NCI-H345 (cell line): ENCODE measurements at regions not wholly inside any gene's neighbourhood (a gene's known extent, or its start where the extent isn't known, plus 50 kb on each side); places are given as distances from the start of the nearest gene placed in this dataset.

Experiments
- DNase-seq: peaks from one replicate; lab custom pipeline; 2025; lab: John Stamatoyannopoulos, UW

DNA sequence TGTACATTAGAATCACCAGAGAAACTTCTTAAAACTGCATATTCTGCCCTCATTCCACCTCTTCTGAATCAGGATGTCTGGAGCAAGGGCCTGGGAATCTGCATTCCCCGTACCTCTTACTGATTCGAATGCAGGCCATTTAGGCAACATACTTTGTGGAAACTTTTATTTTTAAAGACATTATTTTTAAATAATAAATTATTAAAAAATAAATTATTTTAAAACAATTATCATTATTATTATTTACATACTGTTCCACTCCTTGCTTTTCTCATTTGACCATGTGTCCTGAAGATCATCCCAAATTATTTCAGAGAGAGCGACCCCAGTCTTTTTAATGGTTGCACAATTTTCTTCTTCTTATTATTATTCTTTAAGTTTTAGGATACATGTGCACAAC, 336.6 kb upstream of the TBC1D5 start:
- DNase-seq: no peak

DNA sequence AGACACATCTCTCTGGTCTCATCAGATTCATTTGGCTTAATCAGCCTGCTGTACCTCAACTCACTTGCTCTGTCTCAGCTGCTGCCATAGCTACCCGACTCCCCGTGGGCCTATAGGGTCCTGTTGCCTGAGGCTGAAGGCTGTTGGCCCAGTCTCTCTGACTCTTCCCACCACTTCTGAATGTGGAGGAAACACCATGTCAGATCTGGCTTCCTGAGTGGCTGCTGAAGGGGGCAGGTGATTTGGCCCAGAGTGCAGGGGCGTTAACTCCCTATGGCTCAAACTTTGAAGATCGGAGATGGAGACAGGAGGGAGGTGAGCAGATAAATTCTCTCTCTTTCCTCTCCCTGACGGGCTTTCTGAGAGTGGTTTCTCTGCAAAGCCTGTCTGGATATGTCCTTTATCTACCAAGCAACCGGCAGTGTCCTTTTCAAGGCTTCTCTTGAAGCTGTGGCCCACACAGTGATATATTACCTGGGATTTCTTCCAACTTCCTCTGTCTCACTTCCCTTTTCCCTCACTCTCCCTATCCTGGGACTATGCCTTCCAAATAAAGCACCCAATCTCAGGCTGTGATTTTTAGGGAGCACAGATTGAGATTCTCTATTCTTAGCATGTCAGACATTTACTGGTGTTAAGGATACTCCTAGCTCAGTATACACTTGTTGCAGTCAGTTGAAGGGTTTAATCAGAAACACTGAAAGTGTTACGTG, 334.9 kb upstream of the TBC1D5 start:
- DNase-seq: no peak

DNA sequence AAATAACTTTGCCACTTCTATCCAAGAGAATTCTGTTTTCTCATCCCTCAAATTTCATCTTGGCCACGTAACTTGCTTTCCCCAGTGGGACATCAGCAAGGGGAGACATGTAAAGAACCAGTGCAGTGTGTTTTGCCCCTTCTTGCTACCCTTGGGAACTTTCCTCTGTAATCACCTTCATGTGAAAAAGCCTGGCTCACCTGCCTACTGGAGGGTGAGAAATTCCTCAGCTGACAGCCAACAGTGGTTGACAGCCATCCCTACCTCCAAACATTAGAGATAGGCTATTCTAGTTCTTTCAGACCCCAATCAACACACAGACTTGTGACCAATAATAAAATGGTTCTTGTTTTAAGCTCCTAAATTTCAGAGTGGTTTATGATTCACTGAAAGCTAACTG, 333.9 kb upstream of the TBC1D5 start:
- DNase-seq: no peak

DNA sequence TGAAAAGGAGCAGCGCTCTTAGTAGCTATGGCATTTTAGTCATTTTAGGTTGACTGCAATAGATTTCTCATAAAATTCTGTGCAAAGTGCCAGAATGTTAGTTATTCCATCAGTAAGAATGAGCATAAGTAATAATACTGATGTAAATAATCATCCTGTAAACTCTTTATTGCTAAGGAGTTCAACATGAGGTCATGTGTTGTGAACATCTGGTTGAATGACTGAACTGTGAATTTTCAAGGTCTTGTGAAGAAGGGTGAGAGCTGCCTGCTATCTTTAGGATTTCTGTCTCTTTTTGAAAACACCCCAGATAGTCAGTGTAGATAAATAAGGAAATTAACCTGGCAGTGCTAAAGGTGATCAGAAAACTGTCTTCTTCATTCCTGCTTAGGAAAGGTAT, 333.4 kb upstream of the TBC1D5 start:
- no peak for DNase-seq

DNA sequence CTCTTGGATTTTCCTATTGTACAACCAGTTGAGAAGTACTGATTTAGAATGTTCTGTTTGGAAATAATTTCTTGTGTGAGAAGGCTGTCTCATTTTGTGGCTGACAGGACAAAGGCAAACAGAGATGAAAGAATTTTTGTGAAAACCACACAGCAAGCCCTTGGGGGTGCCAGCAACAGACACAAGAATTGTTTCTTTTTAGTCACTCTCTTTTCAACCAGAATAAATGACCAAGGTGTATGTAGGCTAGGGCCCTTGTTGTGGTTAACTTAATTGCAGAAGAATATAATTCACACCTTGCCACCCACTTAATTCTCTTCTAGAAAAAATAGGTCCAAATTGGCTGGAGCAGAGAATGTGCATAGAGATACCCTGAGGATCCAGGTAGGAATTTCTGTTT, 329.4 kb upstream of the TBC1D5 start:
- DNase-seq: no peak

DNA sequence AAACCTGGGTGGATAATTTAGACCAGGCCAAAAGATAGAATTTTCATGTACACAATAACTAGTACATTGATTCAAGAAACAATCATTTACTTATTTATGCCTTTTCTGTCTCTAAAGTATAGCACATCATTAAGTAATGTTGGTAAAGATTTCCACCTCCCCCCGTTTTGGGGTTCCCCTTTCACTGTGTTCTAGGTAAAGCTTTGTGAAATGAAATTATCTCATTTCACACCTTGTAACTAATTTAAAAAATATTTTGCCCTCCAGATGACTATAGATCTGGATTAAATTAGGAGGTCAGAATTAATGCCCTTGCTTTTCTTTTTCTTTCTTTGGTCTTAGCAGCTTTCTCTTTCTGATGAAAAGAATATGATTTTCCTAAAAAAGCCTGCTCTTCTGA, 328.5 kb upstream of the TBC1D5 start:
- no peak for DNase-seq

DNA sequence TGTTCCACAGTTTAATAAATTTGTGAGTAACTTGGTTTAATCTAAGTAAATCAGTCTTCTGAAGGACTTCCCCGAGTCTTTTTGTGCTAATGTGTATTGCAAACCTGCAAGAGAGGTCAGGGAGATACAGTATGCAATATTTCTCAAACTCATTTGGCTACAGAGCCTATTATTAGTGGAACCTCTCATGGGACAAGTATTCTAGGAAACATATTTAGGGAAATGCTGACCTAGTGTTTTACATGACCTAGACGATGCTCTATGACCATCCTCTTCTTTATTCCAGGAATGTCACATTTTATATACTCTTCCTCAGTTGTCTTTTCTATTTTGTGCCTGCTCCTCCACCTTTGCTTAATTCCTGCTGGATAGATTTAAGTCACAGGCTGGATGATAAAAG, 327.8 kb upstream of the TBC1D5 start:
- DNase-seq: no peak

DNA sequence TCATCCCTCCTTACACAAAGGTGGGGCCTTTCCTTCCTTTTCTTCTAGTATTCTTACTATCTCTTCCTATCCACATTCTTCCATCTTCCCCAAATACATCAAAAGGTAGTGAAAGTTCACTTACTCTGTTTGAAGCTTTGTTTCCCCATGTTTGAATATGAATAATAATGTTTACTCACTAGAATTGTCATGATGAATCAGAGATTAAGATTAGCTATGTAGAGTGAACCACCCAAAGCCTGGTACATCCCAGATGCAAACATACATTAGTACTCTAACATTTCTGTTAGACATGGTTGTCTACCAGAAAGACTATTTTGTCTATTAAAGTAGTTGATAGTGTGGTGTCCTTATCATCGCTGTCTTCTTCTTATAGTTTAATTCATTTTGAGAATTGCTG, 327.1 kb upstream of the TBC1D5 start:
- no peak for DNase-seq

DNA sequence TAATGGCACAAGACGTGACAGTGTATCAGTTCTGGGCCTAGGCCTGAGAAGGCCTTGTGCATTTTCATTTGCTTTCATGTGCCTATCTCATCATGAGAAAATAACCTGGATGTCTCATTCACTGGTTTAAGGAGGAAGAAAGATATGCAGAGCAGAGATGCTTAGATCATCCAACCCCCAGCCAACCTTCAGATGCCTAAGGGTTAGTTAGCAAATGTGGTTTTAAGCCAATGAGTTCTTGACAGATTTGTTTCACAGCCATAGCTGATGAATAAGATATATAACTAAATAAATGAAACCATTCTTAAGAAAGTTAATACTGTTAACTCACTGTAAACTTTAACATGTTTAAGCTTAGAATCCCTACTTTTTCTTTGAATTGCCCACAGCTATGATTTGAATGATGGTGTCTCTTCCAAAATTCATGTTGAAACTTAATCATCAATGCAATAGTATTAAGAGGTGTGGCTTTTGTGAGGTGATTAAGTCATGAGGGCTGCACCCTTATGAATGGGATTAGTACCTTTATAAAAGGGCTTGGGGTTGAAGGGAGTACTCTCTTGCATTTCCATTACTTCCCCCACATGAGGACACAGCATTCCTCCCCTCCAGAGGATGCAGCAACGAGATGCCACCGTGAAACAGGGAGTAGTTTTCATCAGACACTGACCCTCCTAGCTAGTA, 324.6 kb upstream of the TBC1D5 start:
- DNase-seq: no peak

DNA sequence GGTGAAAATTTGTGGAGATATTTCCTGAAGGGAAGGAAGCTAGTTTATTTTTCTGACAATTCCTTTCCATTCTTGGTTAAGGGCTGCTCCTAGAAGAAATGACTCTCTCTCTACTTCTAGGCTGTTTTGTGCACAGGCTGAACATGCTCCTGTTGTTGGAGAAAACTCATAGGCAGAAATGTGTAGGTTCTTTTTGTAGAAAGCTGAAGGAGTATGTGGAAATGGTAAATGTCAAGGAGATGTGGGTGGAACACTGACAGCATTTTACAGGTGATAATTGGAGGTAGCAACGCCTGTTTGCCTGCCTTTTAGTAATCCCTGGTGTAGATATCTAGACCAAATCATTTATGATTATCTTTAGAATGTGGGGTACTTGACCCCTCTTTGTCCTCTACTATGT, 322.2 kb upstream of the TBC1D5 start:
- DNase-seq: no peak

DNA sequence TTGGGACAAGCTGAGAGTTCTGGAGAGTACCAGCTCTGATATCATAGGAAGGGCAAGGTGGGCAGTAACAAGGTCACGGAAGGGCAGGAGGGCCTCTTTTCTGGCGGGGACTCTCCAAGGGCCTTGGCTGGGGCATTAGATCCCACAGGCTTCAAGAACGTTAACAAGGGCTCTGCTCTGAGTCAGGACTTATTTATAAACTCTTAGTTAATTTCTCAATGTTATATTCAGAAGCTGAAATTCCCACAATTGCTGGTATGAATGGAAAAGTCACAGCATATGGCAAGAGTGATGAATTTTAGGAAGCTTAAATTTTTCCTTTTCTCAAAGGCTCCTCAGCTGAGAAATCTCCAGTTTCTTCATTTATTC, 320.2 kb upstream of the TBC1D5 start:
- no peak for DNase-seq

DNA sequence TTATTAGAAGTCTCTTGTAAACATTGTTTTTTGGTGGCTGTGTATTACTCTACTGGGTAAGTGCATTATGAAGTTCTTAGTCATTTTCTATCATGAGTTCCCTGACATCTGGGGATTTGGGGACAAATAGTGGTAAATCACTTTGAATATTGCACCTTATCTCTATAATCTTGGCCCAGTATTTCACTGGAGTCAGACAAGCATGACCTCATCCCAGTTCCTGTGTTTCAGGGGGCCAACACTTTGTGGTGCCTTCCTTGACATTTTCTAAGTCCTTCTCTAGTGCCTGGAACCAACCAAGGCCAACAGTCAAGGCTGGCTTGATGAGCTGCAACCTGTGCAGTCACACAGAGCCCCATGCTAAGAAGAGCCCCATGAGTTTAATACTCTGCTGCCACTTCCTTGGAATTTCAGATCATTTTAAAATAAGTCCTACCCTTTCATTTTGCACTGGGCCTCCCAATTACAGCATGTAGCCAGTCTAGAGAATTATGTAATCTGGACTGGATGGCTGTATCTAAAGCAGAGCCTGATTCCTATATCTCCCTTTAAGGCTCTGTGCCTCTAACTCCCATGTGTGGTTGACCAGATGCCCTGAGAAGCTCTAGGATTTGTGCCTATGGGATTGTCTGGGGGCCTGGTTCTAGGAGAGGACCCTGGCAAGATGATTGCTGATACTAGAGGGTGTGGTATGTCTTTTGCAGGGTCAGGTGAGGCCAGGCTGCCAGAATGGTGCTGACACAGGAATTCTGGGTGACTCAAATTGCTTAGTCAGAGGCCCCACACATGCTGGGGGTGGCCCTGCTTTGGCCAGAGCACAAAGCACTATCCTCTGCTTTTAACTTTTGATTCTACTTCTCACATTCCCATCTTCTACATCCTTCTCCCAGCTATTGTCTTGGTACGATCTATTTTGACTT, 319.6 kb upstream of the TBC1D5 start:
- DNase-seq: no peak

DNA sequence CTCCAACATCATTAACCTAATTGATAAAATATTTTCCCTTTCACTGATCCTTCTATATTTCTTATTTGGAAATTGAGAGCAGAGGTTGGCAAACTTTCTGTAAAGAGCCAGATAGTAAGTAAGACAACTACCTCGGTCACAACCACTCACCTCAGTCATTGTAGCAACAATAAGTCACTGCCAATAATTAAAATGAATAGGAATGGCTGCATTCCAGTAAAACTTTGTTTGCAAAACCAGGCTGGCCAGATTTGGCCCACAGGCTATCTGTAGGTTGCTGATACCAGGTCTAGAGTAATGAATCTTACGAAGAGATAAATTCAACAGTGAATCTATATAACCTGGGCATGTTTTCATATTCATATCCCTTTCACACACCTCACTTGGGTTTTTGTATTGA, 316.2 kb upstream of the TBC1D5 start:
- no peak for DNase-seq

DNA sequence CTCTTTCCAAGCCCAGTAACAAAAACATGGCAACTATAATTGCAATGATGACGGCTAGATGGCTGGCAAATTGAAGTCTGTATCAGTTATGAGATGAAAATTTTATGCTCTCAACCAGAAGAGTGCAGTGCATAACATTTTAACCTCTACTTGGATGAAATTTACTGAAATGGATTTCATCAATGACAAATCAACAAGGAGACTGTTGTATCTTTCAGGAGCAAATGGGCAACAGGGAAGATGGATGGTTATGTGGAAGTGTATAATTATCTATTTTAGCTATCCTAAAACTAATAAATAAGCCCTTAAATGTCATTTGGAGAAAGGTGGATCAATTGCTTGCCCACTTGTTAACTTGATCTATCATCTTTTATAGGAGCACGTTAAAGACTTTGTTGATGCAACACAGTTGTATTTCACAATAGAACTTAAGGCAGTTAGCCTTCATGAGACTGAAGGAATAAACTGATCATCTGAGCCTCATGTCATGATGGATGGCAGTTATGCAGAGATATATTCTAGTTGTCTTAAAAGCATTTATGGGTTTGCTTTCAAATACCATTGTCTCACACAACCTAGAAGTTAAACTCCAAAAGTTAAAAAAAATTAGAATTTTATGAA, 315.1 kb upstream of the TBC1D5 start:
- DNase-seq: no peak

DNA sequence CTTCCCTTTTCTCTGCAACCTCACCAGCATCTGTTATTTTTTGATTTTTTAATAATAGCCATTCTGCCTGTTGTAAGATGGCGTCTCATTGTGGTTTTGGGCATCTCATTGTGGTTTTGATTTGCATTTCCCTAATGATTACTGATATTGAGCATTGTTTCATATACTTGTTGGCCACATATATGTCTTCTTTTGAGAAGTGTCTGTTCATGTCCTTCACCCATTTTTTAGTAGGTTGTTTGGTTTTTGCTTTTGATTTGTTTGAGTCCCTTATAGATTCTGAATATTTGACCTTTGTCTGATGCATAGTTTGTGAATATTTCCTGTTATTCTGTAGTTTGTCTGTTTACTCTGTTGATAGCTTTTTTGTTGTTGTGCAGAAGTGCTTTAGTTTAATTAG, 312.2 kb upstream of the TBC1D5 start:
- DNase-seq: no peak

DNA sequence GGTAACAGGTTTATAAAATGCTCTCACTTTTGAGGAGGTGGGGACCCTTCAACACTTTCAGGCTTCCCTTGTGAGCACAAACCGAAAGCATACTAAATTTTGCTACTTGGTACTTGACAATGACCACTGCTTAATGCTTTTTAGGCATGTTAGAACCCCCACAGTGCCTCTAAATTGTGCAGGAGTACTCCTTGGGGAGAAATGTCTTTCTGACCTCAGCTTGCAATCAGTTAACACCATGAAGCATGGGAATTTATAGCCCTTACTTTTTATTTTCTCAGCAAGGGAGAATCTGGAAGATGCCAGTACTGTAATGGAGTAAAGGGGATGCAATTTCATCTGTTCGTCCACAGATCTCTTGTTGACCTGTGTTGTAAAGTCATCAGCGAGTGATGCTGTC, 308.9 kb upstream of the TBC1D5 start:
- no peak for DNase-seq

DNA sequence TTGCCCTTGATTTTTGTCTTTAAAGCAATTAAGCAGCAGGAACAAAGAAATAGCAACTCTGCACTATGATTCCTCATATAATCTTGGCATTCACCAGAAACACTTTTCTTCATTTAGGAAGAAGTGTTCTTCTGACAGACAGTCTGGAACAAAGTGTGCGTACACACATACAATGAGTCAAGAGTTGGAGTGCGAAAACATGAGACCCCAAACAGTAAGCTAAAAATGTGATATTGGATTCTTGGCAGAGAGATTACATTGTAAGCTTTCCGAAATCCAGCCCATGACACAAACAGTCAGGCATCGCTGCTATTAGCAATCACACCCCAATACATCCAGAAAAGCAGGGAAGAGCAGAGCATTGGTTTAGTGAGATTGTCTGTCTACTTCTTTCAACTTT, 306.7 kb upstream of the TBC1D5 start:
- DNase-seq: no peak

DNA sequence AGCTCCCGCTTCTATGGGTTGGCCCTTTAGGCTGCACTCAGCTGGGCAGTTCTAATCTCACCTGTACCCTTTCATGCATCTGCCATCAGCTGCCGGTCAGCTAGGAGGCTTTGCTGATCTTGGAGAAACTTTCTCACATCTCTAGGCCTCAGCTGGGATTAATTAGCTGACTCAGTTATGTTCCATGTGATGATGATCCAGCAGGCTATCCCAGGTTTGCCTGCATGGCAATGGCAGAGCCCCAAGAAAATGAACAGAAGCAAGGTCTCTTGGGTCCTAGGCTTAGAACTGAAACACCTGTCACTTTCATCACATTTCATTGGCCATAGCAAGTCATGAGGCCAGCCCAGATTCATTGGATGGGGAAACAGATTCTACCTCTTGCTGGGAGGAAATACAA, 304.6 kb upstream of the TBC1D5 start:
- DNase-seq: no peak

DNA sequence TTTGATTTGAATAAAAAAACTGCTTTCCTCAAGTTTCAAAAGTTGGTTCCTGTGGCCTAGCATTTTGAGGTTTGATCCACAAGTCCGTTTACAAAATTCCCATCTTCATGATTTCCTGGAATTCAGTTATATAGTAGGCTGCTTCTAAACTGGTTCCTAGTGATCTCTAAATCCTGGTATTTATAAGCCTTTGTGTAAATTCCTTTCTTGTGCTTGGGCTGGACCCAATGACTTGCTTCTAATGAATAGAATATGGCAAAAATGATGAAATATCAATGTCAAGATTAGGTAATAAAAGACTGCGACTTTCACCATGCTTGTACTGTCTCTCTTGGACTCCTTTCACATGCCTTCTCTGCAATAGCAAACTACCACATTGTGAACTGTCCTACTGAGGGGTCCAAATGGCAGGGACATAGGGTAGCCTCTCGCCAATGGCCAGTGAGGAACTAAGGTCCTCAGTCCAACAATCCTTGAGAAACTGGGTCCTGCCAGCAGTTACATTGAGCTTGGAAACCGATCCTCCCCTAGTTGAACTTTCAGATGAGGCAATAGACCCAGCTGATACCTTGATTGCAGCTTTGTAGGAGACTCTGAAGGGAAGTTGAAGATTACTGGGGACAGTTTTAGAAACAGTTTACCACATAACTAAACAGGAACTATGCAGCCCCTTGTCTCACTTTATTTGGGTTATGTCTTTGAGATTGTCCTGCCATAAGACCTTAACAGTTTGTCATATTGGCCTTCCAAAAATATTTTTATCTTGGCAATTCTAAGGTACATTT, 303.9 kb upstream of the TBC1D5 start:
- no peak for DNase-seq

DNA sequence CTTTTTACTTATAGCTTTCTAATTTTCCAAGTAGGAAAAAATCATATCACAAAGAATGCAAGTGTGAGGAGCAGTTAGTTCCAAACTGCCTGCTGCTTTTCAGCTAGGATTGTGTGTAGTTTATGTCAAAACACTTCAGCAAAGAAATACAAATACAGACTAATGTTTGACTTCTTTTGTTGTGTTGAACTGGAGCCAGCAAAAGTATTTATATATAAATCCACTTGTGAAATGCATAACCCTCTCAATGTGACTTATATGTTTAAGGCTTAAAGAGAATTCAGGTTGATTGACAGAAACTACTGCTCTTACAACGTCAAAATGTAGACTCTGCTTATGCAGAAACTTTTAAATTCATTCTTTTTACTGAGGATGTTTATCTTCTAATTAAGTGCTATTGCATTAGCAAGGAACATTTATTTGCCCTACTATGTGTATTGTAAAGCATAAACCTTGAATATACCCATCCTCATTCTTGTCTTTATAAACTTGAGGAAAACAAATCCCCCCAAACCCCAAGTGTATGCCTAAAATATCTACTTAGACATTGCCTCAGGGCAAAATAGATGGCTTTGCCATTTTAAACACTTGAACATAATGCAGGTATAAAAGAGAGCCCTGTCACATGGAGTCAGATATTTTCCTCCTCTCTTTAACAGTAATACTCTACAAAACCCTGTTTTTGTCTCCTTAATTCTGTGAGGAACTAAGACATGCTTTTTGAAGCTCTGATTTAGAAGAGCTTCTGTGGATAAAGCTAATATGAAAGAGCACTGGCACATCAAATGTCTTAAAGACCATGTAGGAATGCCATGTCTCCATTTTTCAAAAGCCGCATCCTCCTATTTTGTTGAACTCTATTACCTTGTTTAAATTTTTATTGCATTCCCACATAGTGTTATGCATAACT, 302.8 kb upstream of the TBC1D5 start:
- peak; percentile 66 for DNase-seq

DNA sequence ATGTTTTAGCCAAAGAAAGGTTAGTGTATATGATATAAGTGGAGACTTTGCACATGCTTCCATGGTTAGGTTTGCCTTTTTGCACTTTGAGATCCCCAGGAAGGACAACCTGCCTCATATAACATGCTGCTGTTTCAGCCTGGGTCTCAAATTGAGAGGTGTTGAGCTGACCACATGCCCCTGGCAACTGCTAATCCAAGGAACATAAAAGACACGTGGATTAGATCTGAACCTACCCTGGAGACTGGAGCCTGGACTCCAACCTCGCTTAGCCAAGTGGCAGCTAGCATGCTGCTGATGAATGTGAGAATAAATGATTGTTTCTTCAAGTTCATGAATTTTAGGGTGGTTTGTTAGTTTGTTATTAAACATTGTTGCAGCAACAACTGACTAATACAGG, 301.8 kb upstream of the TBC1D5 start:
- DNase-seq: no peak
